ENCODE measurements at regions not wholly inside any gene's neighbourhood (a gene's known extent, or its start where the extent isn't known, plus 50 kb on each side); places are given as distances from the start of the nearest gene placed in this dataset.
A peak's percentile ranks its signal among the peaks of the same experiment; 100 is the strongest.

DNA sequence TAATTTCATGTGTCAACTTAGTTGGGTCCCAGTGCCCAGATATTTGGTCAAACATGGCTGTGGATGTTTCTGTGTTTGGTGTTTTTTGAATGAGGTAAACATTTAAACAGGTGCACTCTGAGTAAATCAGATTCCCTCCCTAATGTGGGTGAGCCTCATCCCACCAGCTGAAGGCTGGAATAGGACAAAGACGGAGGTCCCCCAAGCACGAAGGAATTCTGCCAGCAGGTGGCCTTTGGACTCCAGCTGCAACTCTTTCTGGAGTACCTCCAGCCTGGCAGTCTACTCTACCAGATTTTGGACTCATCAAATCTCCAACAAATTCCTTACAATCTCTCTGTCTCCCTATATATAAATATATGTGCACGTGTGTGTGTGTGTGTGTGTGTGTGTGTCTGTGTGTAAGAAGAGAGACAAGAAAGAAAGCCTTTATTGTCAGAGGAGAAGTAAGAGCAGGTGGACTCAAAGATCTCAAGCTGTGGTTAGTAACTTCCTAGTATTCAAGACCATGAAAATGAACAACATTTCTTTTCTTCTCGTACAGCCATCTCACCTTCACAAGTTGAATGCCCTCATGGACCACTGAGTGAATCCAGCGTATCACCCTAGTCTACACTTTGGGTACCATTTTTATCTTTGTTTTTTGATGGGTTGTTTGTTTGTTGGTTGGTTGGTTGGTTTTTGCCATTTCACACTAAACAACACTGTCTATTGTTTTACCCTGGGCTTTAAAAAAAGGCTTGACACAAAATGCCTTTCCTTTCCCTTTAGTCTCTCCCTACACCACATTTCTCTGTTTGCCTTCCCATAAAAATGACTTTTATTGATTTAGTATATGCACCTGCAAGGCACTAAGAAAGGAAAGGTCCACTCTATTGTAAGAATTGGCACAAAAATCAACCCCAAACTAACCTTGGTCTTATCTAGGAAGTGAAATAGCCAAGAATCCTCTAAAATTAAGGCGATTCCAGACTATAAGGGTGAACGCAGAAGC is 118.7 kb downstream of the TENT4A start:
- no peak for DNase-seq (ENCODE audit: low read depth in 2 of 2)

DNA sequence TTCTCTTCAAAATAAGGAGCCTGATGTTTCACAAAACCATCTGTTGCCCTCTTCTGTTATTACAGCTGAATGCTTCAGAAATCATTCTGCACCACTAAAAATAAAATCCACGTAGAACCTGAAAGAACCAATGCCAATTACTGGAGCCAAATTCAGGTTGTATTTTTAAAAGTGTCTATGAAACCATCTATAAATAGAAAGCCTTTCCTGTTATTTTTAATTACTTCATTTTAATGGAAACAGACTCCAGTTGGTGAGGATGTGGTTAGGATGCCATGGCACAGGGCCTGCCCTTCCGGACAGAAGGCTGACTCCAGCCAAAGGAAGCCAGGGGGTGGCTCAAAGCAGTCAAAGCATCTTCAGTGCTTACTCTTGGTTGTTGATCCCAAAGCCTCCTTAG is 119.8 kb downstream of the TENT4A start:
- DNase-seq (ENCODE audit: low read depth in 2 of 2), result no peak

DNA sequence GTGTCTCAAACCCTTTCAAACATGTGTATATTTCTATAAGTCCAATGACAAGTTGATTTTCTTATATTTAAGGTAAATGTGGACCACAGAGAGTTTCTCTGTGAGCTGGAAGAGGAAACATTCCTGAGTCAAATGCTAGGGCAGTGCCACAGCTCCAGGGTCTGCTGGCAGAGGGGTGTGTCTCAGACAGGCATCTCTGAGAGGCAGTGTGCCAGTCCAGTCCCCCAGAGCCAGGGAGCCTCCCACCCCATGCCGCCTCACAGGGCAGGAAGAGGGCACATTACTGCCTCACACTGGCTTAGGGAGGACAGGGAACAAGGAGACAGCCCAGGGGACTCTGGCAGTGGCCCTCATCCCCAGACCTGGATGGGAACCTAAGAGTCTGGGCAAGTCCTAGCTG is 120.2 kb downstream of the TENT4A start:
- DNase-seq (ENCODE audit: low read depth in 2 of 2), result no peak

DNA sequence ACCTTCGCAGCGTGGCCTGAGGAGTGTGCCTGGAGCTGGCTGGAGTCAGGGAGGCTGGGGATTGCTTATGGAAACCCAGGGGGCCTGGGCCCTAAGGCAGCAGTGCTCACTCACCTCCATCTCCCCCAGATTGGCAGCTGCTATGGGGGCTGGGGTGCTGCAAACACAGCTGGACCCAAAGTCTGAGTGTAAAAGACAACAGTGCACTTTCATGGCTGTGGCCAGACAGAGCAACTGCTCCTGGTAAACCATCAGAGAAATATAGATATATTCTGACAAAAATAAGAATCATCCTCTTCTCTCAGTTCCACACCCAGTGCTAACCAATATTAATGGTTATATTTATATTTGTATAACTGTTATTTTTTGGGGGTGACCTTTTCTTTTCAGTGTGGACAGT is 123.9 kb downstream of the TENT4A start:
- no peak for DNase-seq (ENCODE audit: low read depth in 2 of 2)

DNA sequence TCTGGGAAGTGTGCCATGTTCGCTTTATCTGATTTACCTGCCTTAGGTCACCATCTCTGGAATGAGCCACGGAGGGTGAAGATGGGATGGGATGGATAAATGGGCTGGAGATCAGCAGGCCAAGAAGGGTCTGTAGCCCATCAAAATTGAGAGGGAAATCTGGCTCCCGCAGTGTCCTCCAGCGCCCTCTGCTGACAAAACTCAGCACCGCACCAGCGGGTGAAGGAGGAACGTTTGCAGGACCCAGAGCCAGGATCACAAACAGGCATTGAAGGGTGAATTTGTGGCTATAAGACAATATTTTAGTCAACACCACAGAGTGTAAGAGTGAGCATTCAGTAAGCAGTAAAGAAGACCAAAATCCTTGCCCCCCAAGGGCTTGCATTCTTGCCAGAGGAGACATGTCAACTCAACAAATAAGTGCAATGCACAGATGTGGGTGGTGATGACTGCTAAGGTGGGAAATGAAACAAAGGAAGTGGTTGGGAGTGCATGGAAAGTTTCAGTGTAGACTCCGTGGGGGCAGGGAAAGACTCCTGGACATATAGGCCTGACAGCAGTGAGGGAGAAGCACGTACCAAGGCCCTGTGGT is 124.4 kb downstream of the TENT4A start:
- DNase-seq (ENCODE audit: low read depth in 2 of 2), result peak in 1 of 2 donors; percentile 14

DNA sequence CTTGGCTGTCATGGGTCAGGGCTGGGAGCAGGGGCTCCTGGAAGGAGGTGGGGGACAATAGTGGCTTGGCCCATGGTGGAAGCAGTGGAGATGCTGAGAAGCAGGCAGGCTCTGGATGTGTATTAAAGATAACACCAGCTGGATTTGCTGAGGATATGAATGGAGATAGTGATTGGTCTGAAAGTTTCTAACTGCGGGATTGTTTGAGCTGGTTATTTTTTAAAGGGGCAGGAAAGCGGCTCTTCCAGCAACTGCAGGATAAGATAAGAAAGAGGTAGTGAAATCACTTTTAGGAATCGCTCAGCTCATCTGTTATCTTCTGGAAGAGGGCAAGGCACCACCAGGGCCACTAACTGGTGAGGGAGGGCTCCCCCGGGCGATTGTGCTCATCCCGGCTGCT is 125.5 kb downstream of the TENT4A start:
- no peak for DNase-seq (ENCODE audit: low read depth in 2 of 2)

DNA sequence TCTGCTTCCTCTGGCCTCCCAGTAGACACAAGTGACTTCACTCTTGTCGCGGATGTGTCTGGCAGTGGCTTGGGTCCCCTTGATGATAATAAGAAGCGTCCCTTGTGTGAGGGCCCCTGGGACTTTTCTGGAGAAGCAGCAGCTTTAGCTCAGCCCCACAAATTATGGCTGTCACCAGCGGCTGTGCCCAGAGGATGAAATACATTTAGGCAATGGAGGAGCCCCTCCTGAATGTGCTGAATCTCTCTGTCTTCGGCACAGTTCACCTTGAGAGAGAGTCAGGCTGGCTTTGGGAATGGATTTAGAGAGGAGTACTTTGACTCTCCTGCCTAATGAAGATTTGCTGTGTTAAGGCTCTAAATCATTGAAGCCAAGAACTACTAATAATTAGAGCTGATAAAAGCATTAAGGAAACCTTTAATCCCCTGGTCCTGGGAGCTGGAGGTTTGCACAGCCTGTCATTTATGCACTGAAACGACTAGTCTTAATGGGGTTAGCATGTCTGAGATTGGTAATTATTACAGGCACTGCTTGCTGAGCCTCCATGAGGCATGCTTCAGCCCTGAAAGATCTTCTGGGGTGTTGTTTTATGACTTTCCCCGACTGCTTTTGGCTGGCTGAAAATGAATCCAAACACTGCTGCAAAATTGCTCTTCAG is 127.0 kb downstream of the TENT4A start:
- no peak for DNase-seq (ENCODE audit: low read depth in 2 of 2)

DNA sequence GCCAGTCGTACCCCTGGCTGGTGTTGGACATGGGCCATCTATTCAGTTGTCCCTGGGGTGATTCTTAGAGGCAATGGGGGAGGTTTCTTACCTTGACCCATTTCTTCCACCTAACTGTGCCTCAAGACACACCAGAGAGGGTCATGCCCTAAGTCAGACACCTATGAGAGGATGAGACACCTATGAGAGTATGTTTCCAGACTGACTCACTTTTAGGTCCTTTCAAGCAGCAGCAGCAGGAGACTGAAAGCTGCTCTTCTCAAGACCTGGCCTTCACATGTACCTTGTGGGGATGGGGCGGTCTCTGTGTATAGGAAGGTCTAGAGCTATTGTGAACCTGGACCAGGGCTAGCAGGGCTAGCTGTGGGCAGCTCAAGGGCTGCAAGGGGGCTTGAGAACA is 130.1 kb downstream of the TENT4A start:
- DNase-seq (ENCODE audit: low read depth in 2 of 2), result no peak

DNA sequence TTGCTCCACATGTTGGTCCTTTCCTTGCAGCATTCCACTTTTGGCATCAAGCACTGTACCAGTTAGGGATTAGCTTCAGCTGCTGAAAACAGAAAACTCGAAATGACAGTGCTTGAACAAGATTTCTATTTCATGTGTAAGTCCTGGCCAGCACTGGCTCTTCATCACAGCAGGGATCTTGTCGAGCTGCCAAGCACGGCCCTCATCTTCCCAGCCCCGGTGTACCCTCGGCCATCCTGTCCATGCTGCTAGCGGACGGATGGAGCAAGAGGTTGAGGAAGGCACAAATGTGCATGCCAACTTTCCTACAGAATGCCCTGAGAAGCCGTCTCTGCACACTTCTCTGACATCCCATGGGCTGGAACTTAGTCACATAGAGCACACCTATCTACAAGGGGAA is 130.6 kb downstream of the TENT4A start:
- DNase-seq (ENCODE audit: low read depth in 2 of 2), result no peak

DNA sequence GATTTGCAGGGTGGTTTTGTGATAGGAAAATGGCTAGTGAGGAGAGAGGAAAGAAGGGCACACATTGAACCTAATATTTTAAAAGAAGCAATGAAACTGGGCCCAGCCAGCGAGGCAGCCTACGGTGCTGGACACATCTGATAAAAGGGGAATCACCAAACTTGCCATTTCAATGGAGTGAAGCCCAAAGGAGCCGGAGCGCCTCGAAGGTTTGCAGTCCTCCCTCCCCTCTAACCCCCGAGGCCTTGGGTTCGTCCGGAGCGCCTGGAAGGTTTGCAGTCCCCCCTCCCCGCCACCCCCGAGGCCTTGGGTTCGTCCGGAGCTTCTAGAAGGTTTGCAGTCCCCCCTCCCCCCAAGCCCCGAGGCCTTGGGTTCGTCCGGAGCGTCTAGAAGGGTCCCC is 132.6 kb downstream of the TENT4A start:
- no peak for DNase-seq (ENCODE audit: low read depth in 2 of 2)

DNA sequence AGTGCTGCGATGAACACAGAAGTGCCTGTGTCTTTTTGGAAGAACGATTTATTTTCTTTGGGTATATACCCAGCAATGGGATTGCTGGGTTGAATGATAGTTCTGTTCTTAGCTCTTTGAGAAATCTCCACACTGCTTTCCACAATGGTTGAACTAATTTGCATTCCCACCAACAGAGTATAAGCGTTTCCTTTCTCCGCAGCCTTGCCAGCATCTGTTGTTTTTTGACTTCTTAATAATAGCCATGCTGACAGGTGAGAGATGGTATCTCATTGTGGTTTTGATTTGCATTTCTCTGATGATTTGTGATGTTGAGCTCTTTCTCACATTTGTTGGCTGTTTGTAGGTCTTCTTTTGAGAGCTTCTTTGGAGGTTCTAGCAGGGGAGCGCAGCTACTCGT is 134.6 kb downstream of the TENT4A start:
- DNase-seq (ENCODE audit: low read depth in 2 of 2), result no peak

DNA sequence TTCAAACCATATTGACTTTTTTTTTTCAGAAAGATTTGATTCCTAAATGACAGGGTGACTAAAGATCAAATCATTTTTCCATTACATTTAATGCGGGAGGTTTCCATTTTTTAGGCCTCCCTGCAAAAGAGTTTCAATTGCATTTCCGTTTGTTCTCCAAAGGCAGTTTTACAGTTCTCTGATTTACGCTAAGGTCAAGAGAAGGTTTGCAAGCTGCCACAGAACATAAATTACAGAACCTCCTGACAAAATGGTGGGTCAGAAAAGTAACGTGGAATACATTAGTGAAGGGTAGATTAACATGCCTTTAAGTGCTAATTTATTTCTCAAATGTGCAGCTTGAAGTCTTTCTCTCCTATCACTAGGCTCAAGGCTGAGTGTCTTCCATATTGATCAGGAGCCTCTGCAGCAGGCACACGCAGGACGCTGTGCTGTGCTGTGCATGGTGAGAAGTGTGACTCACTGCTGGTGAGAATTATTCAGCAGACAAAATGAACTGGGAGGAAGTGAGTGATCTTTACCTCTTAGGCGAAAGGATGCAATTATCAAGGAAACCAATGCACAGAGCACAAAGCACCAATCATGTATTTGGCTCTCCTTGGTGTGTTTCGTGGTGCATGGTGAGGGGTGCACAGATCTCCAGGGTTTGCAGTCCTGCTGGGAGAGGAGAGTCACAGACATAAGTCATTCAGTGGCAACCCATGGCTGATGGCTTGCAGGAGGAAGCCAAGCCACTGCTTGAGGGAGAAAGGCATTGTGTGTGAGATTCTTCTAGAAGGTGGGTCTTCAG is 136.3 kb downstream of the TENT4A start:
- peak in 1 of 2 donors; percentile 9 for DNase-seq (ENCODE audit: low read depth in 2 of 2)

DNA sequence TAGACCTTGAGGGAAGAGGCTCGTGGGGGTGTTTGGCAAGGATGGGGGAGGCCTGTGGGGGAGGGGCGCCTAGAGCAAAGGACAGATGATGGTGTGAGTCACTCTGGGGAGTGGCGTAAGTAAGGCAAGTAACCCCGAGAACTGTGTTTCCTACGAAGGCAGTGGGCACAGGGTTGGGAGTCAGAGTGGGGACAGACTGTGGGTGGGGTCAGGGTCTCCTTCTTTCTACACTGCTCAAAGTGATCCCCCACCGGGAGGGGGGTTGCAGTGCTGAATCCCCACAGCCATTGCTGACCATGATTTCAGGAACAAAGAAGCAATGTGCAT is 136.8 kb downstream of the TENT4A start:
- no peak for DNase-seq (ENCODE audit: low read depth in 2 of 2)

DNA sequence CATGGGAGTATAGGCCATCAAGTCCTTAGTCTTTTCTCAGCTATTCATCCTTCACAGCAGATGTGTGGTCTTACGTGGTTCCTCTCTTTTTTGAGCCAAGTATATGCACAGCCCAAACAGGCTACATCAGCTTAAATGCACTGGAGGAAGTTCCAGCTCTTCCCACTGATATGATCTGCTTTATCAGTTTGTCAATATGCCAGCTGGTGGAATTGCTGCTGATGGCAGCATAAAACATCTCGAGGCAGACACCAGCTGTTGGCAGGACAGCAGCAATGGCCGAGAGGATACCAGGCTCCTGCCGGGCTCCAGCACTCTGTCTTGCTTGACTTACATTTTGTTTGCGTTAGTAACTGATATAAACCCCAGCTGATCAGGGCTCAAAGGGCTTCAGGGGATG is 143.4 kb downstream of the TENT4A start:
- no peak for DNase-seq (ENCODE audit: low read depth in 2 of 2)

DNA sequence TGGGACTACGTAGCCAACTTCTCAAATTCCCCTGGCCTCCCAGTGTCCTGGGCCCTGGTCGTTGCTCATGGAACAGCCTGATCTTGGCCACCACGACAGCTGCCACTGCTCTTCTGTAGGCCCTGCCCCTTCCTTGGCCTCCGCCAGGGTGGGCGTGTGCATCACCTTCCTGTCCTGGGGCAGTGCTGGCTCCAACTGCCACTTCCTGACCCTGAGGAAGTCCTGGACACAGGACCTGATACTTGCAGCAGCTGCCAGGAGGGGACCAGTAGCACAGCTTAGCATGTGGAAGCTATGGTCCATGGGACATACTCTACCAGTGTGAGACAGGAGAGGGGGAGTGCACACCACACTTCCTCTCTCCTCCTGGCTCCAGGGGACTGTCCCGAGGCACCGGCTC is 145.2 kb downstream of the TENT4A start:
- no peak for DNase-seq (ENCODE audit: low read depth in 2 of 2)

DNA sequence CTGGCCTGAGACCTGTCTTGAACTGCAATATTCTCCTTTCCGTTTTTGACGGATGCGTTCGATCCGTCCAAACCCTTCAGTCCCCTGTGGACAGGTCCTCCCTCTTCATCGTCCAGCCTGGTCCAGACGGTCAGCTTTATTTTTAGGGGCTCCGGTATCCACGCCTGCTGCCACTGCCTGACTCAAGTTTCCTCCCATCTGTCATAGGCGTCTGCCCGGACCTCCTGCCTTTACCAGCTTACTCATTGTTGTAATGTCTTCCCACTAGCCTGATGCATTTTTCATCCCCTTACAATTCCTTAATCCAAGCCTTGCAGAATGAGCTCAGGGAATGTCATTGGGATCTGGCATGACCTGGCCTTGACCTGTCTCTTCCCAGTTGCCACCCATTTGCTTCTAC is 145.8 kb downstream of the TENT4A start:
- no peak for DNase-seq (ENCODE audit: low read depth in 2 of 2)

DNA sequence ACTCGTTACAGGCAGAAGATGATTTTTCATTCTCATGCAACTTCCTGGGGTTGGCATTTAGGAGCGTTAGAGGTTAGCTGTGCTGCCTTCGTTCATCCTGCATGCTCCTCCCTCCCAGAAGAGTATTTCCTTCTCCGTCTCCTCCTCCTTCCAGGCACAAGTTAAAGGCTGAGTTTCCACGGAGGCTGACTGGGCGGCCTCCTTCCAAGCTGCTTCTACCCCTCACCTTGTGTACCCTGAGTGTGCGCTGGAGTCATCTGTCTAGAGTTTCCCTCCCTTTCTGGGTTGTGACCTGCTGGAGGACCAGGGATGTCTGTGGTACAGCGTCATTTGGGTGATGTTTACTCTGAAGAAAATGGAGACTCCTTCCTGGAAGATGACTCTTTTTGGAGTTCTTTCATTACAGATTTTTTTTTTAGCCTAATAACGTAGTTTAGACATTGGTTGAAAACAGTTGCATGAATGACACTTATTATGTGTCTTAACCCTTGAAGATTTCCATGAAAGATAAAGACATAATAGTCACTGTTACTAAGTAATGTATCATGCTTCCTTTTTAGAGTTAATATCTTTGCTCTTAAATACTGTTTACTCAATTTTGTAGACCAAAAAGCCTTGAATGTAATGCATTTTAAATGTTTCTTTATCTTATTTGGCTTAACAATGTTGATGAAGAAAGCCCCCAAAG is 146.9 kb downstream of the TENT4A start:
- DNase-seq (ENCODE audit: low read depth in 2 of 2), result no peak

DNA sequence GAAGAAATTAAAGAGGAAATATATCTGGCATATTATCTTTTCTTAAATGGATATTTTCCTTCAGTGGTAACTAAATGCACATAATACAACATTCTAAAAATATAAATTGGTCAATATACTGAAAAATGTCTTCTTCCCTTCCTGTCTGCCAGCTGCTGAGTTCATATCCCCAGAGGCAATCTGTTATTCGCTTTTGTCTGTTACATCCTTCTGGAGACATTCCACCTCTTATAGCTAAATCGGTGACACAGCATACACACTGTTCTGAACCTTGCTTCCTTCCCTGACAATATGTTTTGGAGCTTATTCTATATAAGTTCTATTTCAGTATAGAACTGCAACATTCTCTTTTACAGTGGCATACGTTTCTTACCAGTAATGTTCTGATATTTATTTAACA is 147.8 kb downstream of the TENT4A start:
- no peak for DNase-seq (ENCODE audit: low read depth in 2 of 2)

DNA sequence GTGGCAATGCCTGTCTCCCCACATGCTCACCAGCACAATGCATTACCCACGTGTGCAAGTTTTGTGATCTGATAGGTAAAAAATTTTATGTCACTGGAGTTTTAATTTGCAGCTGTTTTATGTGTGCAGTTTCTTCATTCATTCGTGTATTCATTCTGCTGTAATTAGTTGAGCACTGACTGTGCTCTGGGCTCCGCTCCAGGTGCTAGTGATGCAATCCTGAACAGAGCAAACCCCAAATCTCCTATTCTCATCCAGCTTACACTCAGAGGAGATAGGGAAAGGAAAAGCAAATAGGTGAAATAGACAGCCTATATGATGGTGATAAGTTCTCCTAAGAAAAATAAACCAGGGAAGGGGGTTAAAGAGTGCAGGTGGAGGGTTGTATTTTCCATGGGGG is 148.4 kb downstream of the TENT4A start:
- DNase-seq (ENCODE audit: low read depth in 2 of 2), result no peak

DNA sequence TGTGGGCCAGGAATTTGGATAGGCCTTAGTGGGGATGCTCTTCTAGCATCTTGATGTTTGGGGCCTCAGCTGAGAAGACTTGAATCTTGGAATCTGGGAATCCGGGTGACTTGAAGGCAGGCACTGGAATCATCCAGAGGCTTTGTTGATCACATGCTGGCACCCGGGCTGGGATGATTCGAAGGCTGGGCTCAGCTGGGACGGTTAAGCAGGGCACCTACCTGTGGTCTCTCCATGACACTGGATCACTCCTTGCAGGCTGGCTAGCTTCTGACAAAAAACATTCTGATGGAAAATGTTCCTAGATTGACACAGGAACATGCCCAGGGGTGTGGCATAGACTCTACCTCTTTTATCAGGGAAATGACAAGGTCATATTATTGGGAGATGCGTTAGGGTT is 149.1 kb downstream of the TENT4A start:
- DNase-seq (ENCODE audit: low read depth in 2 of 2), result no peak

DNA sequence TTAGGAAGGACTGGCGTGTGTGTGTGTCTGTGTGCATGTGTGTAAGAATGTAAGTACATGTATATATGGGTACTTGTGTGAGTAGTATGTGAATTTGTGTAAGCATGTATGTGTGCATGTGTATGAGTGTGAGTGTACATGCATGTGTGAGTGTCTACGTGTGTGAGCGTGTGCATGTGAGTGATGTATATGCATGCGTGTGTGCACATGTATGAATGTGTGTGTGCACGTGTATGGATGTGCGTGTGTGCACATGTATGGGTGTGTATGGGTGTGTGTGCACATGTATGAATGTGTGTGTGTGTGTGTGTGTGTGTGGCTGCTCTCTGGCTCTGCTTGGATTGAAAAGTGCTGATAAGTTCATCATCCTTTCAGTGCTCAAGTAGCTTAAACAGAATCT is 154.5 kb downstream of the TENT4A start:
- DNase-seq (ENCODE audit: low read depth in 2 of 2), result no peak

DNA sequence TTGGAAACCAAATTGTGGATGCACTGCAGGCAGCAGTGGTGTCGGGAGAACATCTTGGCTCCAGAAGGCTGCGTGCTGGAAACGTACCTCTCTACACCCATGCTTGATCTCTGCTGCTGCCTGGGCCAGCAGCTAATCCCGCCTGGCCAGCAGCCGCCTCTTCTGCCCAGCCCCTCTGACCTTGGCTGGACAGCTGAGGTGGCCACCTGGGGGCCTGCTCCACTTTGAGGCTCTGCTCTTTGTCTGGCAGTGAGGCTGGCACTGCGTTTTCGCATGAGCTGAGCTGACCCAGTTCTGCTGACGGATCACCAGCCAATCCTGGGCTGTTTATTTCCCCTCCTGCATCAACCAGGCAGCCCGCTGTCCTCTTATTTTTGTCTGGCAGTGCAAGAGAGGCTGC is 154.9 kb downstream of the TENT4A start:
- no peak for DNase-seq (ENCODE audit: low read depth in 2 of 2)

All from stimulated activated CD4-positive, alpha-beta T cell treated with anti-CD3 and anti-CD28 coated beads, Interleukin-15, amount 100 ng/mL, for 48 hours (primary cell).